Lung (tissue), 11 donors: ENCODE measurements at regions not wholly inside any gene's neighbourhood (a gene's known extent, or its start where the extent isn't known, plus 50 kb on each side); places are given as distances from the start of the nearest gene placed in this dataset.

Source experiments
- ATAC-seq: fragments of 200-7000 bp; cut with Tn5 transposase; one replicate; pipeline ENCODE4 v1.9.1; 2020; ENCODE audit warnings: moderate number of reproducible peaks; ENCODE audit not compliant: insufficient read depth, low FRiP score
- DNase-seq, 3 donors: peaks; one replicate each; pipeline ENCODE4 v3.0.0-alpha.2; 2013 to 2017
- H3K27ac ChIP-seq, 2 donors: one replicate each; pipeline ENCODE4 v1.5.1; 2013; ENCODE audit warnings: mild to moderate bottlenecking in 2 of 2, moderate library complexity in 2 of 2, control low read depth in 1 of 2, inconsistent platforms in 1 of 2, low read depth in 1 of 2, low read length in 1 of 2
- H3K27me3 ChIP-seq, 3 donors: one replicate each; pipeline ENCODE4 v1.5.1; 2013; ENCODE audit warnings: low read length in 2 of 3; ENCODE audit not compliant: control insufficient read depth in 3 of 3, insufficient read depth in 3 of 3
- H3K36me3 ChIP-seq, 4 donors: one replicate each; pipeline ENCODE4 v1.5.1; 2013; ENCODE audit warnings: low read length in 4 of 4, mild to moderate bottlenecking in 1 of 4, moderate library complexity in 1 of 4; ENCODE audit not compliant: control insufficient read depth in 4 of 4, insufficient read depth in 4 of 4
- H3K4me1 ChIP-seq, 5 donors: one replicate each; pipeline ENCODE4 v1.5.1; 2013; ENCODE audit warnings: low read length in 5 of 5, mild to moderate bottlenecking in 2 of 5, moderate library complexity in 1 of 5; ENCODE audit not compliant: control insufficient read depth in 5 of 5, insufficient read depth in 5 of 5
- H3K4me3 ChIP-seq: one replicate; pipeline ENCODE4 v1.5.1; 2013; ENCODE audit warnings: mild to moderate bottlenecking, control low read depth, moderate library complexity
- H3K9ac ChIP-seq, 2 donors: one replicate each; pipeline ENCODE4 v1.5.1; 2013; ENCODE audit warnings: low read length in 2 of 2, control low read depth in 1 of 2; ENCODE audit not compliant: insufficient read depth in 1 of 2
- H3K9me3 ChIP-seq, 4 donors: one replicate each; pipeline ENCODE4 v1.5.1; 2013; ENCODE audit warnings: low read length in 3 of 4, mild to moderate bottlenecking in 1 of 4, moderate library complexity in 1 of 4; ENCODE audit not compliant: control insufficient read depth in 4 of 4, insufficient read depth in 3 of 4
- CTCF ChIP-seq: IDR thresholded peaks from 2 replicates; pipeline ENCODE4 v1.5.1; 2012; ENCODE audit warnings: mild to moderate bottlenecking; ENCODE audit errors: control extremely low read depth, extremely low read depth
- WGBS, 2 donors: extraction: QIAGEN DNeasy Blood & Tissue Kit; methylation state at CpG; one replicate each; pipeline ENCODE4 v1.1.7; 2013; 5-methylcytosine and 5-hydroxymethylcytosine counted together
- donor health status: control.
- donor health status: control.
- donor health status: Bipolar disorder and iron deficiency.
- donor health status: healthy.
- donor health status: DM: yes; HTN: yes; CAD: no.

- H3K4me1 ChIP-seq, result peaks cover 0 to 4% (median 0%) of the 10 kb centered on the region in 5 donors
- no peaks in the 10 kb centered on the region for H3K27me3 ChIP-seq
- TF ChIP-seq CTCF, result no peak
- no peak for DNase-seq
- H3K36me3 ChIP-seq, result no peaks in the 10 kb centered on the region
- peaks cover 0 to 4% (median 3%) of the 10 kb centered on the region in 4 donors for H3K9me3 ChIP-seq
- ATAC-seq, result no peak
- no peak overlapping the region for H3K27ac ChIP-seq
- H3K4me3 ChIP-seq, result no peak overlapping the region
- no peak overlapping the region for H3K9ac ChIP-seq
- 39 to 51% methylated on average over 4 of the region's 4 CpGs for WGBS, 2 donors
These were observed 696.9 kb upstream of the GYPC start for GRCh38 chr2:125959047-125959446.

- ATAC-seq (no peak), DNase-seq (peak in 2 of 3 donors; percentile 47 to 52)
- Histone ChIP-seq H3K4me1 (peaks cover 0 to 4% (median 0%) of the 10 kb centered on the region in 5 donors), H3K9me3 (peaks cover 0 to 4% (median 0%) of the 10 kb centered on the region in 4 donors), H3K27ac (no peak overlapping the region), H3K36me3 (no peaks in the 10 kb centered on the region), H3K4me3 (no peak overlapping the region), H3K9ac (no peak overlapping the region), H3K27me3 (no peaks in the 10 kb centered on the region)
- no peak for TF ChIP-seq CTCF
- WGBS, 2 donors, result 55 to 56% methylated on average over 1 of the region's 1 CpG
These were observed 694.2 kb upstream of the GYPC start for GRCh38 chr2:125961739-125962138.

GRCh38 chr2:125979886-125980285 is 676.1 kb upstream of the GYPC start:
- H3K36me3 ChIP-seq, result no peaks in the 10 kb centered on the region
- no peak for ATAC-seq
- no peak overlapping the region for H3K27ac ChIP-seq
- no peak overlapping the region for H3K4me3 ChIP-seq
- peaks cover 0 to 6% (median 0%) of the 10 kb centered on the region in 5 donors for H3K4me1 ChIP-seq
- no peak for TF ChIP-seq CTCF
- no peak for DNase-seq
- no peaks in the 10 kb centered on the region for H3K27me3 ChIP-seq
- no peak overlapping the region for H3K9ac ChIP-seq
- no peaks in the 10 kb centered on the region for H3K9me3 ChIP-seq
- WGBS, 2 donors, result 52 to 57% methylated on average over 2 of the region's 2 CpGs

- H3K9me3 ChIP-seq, result no peaks in the 10 kb centered on the region
- no peaks in the 10 kb centered on the region for H3K36me3 ChIP-seq
- no peaks in the 10 kb centered on the region for H3K27me3 ChIP-seq
- no peak overlapping the region for H3K4me3 ChIP-seq
- H3K27ac ChIP-seq, result no peak overlapping the region
- DNase-seq, result no peak
- no peaks in the 10 kb centered on the region for H3K4me1 ChIP-seq
- TF ChIP-seq CTCF, result no peak
- no peak overlapping the region for H3K9ac ChIP-seq
- WGBS, 2 donors, result 57 to 62% methylated on average over 5 of the region's 5 CpGs
- no peak for ATAC-seq
These were observed 672.6 kb upstream of the GYPC start for GRCh38 chr2:125983364-125983763.
